Duodenal mucosa (tissue), 2 donors: ENCODE measurements at regions not wholly inside any gene's neighbourhood (a gene's known extent, or its start where the extent isn't known, plus 50 kb on each side); places are given as distances from the start of the nearest gene placed in this dataset.

Experiments
- H3K27ac ChIP-seq: one replicate; pipeline ENCODE4 v1.7.0; 2013; ENCODE audit warnings: low read depth, low read length
- H3K27me3 ChIP-seq, 2 donors: one replicate each; pipeline ENCODE4 v1.7.0; 2013; ENCODE audit warnings: low read length in 2 of 2, control low read depth in 1 of 2; ENCODE audit not compliant: insufficient read depth in 2 of 2, control insufficient read depth in 1 of 2
- H3K36me3 ChIP-seq, 2 donors: one replicate each; pipeline ENCODE4 v1.7.0; 2013; ENCODE audit warnings: low read length in 2 of 2, control low read depth in 1 of 2; ENCODE audit not compliant: insufficient read depth in 2 of 2, control insufficient read depth in 1 of 2
- H3K4me1 ChIP-seq, 2 donors: one replicate each; pipeline ENCODE4 v1.7.0; 2013; ENCODE audit warnings: low read length in 2 of 2, control low read depth in 1 of 2; ENCODE audit not compliant: insufficient read depth in 2 of 2, control insufficient read depth in 1 of 2
- H3K4me3 ChIP-seq, 2 donors: one replicate each; pipeline ENCODE4 v1.7.0; 2013; ENCODE audit warnings: low read length in 2 of 2, low read depth in 1 of 2
- H3K9ac ChIP-seq, 2 donors: one replicate each; pipeline ENCODE4 v1.7.0; 2013; ENCODE audit warnings: low read length in 2 of 2, low read depth in 1 of 2
- H3K9me3 ChIP-seq, 2 donors: one replicate each; pipeline ENCODE4 v1.7.0; 2013; ENCODE audit warnings: low read length in 2 of 2, control low read depth in 1 of 2; ENCODE audit not compliant: control insufficient read depth in 1 of 2

DNA sequence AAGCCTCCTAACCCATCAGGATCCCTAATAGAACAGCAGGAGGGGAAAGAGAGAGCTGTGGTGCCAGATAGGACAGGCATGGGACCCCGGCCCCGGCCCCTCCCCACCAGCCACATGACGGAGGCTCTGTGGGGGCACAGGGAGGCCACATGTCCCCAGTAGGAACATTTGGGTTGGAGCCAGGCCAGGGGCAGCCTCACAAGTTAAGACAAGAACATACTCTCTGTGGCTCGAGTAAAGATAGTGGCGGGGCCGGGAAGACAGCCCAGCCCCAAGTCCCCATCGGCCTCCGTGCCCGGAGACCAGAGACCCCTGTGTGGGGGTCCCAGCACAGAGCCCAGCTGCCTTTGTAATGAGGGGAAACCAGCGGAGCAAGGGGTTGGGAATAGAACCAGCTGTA lies 78.6 kb upstream of the GALNT9 start:
- Histone ChIP-seq H3K27me3 (no peaks in the 10 kb centered on the region), H3K9ac (no peak overlapping the region), H3K9me3 (no peaks in the 10 kb centered on the region), H3K4me3 (no peak overlapping the region), H3K4me1 (no peaks in the 10 kb centered on the region), H3K27ac (no peak overlapping the region), H3K36me3 (no peaks in the 10 kb centered on the region)

DNA sequence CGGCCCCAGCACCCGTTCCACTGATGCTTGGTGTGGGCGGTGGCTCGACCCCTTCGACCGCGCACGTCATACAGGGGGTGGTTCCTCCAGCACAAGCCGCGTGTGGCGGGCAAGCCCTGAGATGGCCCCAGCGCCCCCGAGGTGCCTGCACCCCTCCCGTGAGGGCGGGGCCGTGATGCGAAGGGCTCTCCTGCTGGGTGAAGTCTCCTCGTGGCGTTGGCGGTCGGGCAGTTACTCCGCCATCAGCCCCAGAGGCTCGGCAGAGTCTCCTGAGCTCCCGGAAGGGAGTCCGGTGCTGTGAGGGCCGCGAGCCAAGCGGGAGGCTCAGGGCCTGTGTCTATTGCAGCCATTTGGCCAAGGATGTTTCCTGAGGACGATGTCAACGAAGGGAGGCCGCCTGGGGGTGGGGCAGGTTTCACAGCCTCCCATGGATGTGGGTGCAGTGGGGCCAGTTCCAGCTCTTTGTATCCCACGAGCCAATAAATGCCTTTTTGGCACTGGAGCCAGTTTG lies 78.1 kb upstream of the GALNT9 start:
- no peak overlapping the region for H3K9ac ChIP-seq
- H3K4me1 ChIP-seq = no peaks in the 10 kb centered on the region
- H3K27me3 ChIP-seq = no peaks in the 10 kb centered on the region
- no peak overlapping the region for H3K27ac ChIP-seq
- H3K4me3 ChIP-seq = no peak overlapping the region
- H3K9me3 ChIP-seq = no peaks in the 10 kb centered on the region
- H3K36me3 ChIP-seq = no peaks in the 10 kb centered on the region

DNA sequence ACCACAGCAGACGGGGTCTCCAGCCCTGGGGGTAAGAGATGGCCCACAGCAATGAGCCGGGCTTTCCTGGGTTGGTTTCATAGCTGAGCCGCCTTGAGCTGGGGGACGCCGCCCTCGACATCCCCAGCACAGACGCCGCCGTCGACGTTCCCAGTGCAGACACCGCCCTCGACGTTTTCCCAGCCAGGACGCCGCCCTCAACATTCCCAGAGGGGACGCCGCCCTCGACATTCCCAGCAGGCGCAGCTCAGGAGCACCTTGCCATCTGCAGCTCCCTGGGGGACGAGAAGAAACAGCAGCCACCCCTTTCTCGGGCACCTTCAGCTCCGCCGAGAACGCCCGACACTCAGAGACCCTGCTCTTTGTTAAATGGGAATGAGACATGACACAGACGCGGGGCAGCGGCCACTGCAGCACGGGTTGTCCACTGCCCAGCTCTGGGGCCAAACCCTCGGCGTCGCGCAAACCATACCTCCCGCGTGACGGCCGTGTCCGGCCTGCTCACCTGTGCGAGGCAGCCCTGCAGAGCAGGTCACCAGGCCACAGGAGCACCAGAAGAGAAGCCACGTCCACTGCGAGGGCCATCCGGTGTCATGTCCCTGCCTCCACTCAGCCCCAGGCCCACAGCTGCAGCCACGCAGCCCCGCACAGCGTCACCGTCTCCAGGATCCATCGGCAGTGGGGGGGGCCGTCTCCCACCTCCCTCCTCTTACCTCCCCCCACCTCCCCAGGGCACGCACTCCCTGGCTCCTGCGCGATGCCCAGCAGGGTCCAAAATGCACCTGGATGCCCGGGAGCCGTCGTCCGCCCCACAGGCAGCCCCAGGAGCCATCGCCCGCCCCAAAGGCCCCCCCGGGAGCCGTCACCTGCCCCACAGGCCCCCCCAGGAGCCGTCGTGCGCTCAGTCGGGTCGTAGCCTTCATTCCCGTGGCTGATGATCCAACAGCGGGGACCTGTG lies 77.4 kb upstream of the GALNT9 start:
- H3K27me3 ChIP-seq = no peaks in the 10 kb centered on the region
- H3K4me1 ChIP-seq = no peaks in the 10 kb centered on the region
- no peaks in the 10 kb centered on the region for H3K9me3 ChIP-seq
- no peak overlapping the region for H3K27ac ChIP-seq
- no peak overlapping the region for H3K9ac ChIP-seq
- no peaks in the 10 kb centered on the region for H3K36me3 ChIP-seq
- no peak overlapping the region for H3K4me3 ChIP-seq

DNA sequence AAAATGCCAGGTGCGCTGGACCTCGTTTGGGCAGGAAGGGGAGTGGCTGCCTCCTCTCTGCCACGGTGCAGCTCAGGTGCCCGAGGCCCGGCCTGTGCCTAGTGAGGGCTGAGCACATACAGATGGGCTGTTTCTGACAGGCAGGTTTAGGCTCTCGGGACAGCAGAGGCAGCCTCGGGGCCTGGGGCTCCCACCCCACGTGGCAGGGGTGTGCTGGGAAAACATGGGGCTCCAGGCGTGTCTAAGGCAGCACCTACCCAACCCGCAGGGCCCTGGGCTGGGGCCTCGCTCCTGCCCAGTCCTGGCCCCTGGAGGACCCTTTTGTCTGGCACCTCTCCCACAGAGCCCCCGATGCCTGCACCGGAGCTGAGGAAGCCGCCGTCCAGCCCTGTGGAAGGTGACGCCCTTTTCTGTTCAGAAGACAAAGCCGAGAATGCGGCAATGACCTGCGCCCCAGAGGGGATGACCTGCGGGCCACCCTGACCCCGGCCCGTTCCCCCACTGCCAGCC lies 76.4 kb upstream of the GALNT9 start:
- H3K4me1 ChIP-seq = no peaks in the 10 kb centered on the region
- H3K27me3 ChIP-seq = no peaks in the 10 kb centered on the region
- H3K36me3 ChIP-seq = no peaks in the 10 kb centered on the region
- no peaks in the 10 kb centered on the region for H3K9me3 ChIP-seq
- no peak overlapping the region for H3K9ac ChIP-seq
- no peak overlapping the region for H3K4me3 ChIP-seq
- H3K27ac ChIP-seq = no peak overlapping the region

DNA sequence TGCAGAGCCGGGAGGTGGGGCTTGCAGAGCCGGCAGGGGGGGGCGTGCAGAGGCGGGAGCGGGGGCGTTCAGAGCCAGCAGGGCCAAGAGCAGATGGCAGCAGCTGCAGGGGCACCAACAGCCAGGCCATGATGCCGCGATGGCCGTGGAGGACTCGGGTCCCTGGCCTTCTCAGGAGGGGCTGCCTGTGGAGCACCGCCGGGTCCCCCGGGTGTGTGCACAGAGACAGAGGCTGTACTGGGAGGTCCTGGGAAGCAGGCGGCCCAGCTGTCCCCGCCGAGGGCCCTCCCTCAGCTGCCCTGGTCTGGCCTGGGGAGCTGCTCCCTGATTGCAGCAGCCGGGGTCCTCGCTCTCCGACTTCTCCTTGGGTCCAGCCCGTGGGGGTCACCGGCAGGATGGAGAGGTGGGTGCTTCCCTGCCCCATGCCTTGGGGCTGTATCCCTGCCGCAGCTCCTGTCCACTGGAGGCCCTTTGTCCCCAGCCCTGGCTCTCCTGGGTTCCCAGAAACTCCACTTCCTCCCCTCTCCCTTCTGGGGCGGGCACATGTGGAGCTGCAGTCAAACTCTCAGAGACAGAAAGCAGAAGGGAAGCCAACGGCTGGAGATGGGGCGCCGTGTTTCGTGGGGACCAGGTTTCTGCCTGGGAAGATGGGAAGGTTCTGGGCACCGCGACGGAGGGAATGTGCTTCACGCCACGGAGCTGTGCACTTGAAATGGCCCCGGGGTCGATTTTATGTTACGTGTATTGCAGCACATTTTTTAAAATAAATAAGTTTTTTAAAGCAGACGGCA lies 75.8 kb upstream of the GALNT9 start:
- Histone ChIP-seq H3K27ac (no peak overlapping the region), H3K36me3 (no peaks in the 10 kb centered on the region), H3K9ac (no peak overlapping the region), H3K9me3 (no peaks in the 10 kb centered on the region), H3K4me1 (no peaks in the 10 kb centered on the region), H3K4me3 (no peak overlapping the region), H3K27me3 (no peaks in the 10 kb centered on the region)

DNA sequence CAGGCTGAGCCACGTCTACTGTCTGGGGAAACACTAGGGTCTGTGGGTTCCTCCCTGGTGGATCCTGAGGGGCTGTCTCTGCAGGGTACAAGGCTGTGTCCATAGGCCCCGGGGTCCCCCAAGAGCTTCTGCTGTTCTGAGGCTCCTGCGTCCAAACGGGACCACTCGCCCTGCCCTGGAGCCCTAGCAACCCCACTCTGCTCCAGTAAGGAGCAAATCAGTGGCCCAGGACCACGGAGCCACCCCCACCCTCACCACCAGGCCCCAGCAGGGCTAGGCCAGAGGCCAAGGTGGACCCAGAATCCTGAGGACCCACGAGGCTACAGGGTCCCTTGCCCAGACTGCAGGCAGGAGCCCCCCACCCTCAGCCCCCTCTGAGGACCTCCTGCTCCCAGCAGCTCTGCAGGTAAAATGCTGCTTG lies 75.1 kb upstream of the GALNT9 start:
- peaks cover 3 to 5% of the 10 kb centered on the region in 2 donors for H3K27me3 ChIP-seq

DNA sequence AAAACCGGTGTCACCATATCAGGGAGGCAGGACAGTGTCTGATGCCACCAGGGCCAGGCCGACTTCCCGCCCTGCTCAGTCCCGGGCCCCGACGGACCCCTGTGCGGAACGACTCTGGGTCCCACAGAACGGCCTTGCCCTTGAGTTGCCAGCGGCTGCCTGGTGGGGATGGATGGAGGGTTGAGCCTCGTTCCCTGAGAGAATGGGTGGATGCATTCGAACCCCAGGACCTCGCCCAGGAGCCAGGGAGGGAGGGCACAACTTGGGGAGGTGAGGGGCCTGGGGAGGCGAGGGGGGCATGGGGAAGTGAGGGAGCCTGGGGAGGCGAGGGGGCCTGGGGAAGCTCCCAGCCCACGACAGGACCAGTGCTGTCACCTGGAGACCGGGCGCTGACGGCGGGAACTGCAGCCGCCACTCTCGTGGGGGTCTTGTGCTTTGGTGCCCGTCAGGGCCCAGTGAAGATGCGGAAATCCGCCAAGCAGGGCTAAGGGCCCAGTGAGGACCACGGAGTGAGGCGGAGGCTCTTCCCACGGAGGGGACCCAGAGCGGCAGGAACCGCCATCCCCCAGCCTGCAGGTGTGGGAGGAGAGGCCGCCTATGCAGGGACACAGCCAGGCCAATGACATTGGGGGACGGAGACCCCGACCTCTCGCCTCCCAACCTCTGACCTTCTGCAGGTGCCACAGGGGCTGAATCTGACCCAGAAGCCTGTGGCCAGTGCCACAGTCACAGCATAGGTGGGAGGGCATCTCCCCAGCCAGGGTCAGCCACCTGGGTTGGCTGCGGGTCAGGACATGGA lies 74.4 kb upstream of the GALNT9 start:
- Histone ChIP-seq H3K4me1 (no peaks in the 10 kb centered on the region), H3K36me3 (no peaks in the 10 kb centered on the region), H3K9ac (no peak overlapping the region), H3K9me3 (no peaks in the 10 kb centered on the region), H3K27ac (no peak overlapping the region), H3K4me3 (no peak overlapping the region), H3K27me3 (peaks cover 3 to 5% of the 10 kb centered on the region in 2 donors)

More for the DNA sequence above, 75.1 kb upstream of the GALNT9 start:
- Histone ChIP-seq H3K4me1 (no peaks in the 10 kb centered on the region), H3K27ac (no peak overlapping the region), H3K4me3 (no peak overlapping the region), H3K9me3 (no peaks in the 10 kb centered on the region), H3K9ac (no peak overlapping the region), H3K36me3 (no peaks in the 10 kb centered on the region)

DNA sequence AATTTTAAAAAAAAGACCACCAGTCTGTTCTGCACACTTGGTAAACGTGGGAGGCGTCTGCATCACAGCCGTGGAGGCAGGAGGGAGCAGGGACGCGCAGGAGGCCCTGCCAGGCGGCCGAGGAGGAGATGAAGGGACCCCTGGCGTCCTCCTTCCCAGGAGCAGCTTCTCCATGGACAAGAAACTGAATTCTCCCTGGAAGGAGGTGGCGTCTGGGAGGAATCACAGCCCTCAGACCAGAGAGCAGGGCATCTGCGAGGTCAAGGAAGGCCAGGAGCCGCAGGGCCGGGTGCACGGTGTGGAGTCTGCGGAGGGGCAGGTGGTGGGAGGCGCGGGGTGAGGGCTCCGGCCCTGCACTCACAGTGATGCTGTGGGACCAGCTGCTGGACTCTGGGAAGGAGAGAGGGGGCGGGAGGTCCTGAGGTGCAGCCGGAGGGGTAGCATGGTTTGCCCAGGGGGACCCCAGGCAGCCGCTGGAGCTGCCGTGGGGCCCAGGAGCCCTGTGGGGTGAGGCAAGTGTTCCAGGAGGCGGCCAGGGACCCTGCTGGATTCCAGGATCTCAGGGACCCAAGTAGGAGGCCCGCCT lies 73.5 kb upstream of the GALNT9 start:
- no peak overlapping the region for H3K9ac ChIP-seq
- no peaks in the 10 kb centered on the region for H3K9me3 ChIP-seq
- no peaks in the 10 kb centered on the region for H3K4me1 ChIP-seq
- no peak overlapping the region for H3K27ac ChIP-seq
- H3K27me3 ChIP-seq = peaks cover 12 to 15% of the 10 kb centered on the region in 2 donors
- H3K4me3 ChIP-seq = no peak overlapping the region
- no peaks in the 10 kb centered on the region for H3K36me3 ChIP-seq

DNA sequence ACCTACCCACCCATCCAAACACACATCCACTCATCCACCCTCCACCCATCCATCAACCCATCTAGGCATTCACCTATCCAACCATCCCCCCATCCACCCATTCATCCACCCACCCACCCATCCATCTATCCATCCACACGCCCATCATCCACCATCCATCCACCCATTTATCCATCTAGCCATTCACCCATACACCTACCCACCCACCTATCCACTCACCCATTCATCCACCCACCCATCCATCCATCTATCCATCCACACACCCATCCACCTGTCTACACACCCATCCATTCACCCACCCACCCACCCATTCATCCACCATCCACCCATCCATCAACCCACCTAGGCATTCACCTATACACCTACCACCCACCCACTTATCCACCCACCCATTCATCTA lies 72.6 kb upstream of the GALNT9 start:
- Histone ChIP-seq H3K9me3 (no peaks in the 10 kb centered on the region), H3K27ac (no peak overlapping the region), H3K4me1 (no peaks in the 10 kb centered on the region), H3K9ac (no peak overlapping the region), H3K36me3 (no peaks in the 10 kb centered on the region), H3K4me3 (no peak overlapping the region), H3K27me3 (peaks cover 17 to 20% of the 10 kb centered on the region in 2 donors)
